H1 (cell line): ENCODE measurements at regions not wholly inside any gene's neighbourhood (a gene's known extent, or its start where the extent isn't known, plus 50 kb on each side); places are given as distances from the start of the nearest gene placed in this dataset.

ENCODE experiments used
- EP300 ChIP-seq, 2 experiments: IDR thresholded peaks; 1 replicate in 1 of 2; 2 replicates in 1 of 2; pipeline ENCODE4 v1.6.1; 2011 to 2012; ENCODE audit warnings: low read depth in 2 of 2, low read length in 2 of 2, mild to moderate bottlenecking in 2 of 2, borderline replicate concordance in 1 of 2, inconsistent platforms in 1 of 2, moderate library complexity in 1 of 2
- KDM5A ChIP-seq: fragments of 200-600 bp; IDR thresholded peaks from 2 replicates; pipeline ENCODE4 v1.7.1; 2012; ENCODE audit warnings: mild to moderate bottlenecking, low read length, inconsistent platforms, mixed read lengths
- NRF1 ChIP-seq: IDR thresholded peaks from 2 replicates; pipeline ENCODE4 v1.6.1; 2011; ENCODE audit warnings: mild to moderate bottlenecking, low read depth, low read length, improper control_type of control experiment
- RNF2 ChIP-seq: fragments of 200-900, 300-1000 bp; sonication (generic); IDR thresholded peaks from 2 replicates; pipeline ENCODE4 v1.7.1; 2016; ENCODE audit warnings: borderline replicate concordance, low read depth, mild to moderate bottlenecking, antibody characterized with exemption, low read length; ENCODE audit not compliant: poor library complexity, severe bottlenecking; ENCODE audit errors: missing control alignments
- TAF7 ChIP-seq: optimal IDR thresholded peaks from 2 replicates; pipeline ENCODE3; 2011; ENCODE audit warnings: low read depth, mild to moderate bottlenecking, inconsistent platforms, low read length, moderate library complexity, borderline replicate concordance

- no peak for TF ChIP-seq EP300 (IDR thresholded peaks at IDR 0.05; ENCODE audit: borderline replicate concordance in 1 of 2, low read depth in 2 of 2, low read length in 2 of 2)
- TF ChIP-seq RNF2: no peak
- TF ChIP-seq NRF1: no peak
- no peak for TF ChIP-seq TAF7
- TF ChIP-seq KDM5A: no peak
Measured at GRCh38 chr18:77896586-77897252, 647.1 kb downstream of the GALR1 start (continued).
